ENCODE measurements at regions not wholly inside any gene's neighbourhood (a gene's known extent, or its start where the extent isn't known, plus 50 kb on each side); places are given as distances from the start of the nearest gene placed in this dataset.
"Not testable (repeated sequence)": the region's sequence is repeated elsewhere in the genome, so short reads cannot be mapped to it uniquely, and the experiment has no call there.

DNA sequence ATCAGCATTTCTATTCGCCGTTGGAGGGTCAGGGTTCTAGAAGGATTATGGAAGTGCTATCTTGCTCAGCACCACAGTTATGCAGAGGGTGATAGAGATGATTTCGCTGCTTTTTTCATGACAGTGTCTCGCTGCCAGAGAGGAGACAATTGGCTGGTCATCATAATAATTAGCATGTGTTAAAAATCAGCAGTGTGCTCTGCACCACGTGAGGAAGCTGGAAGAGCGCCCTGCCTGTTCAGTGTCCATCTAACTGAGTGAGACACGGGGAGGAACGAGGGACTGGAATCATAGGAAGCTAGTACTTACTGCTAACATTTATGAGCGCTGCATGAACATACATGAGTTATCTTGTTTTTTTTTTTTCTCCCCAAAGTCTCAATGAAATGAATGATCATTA is 116.2 kb upstream of the PLAAT1 start:
- DNase-seq (ENCODE audit: low read depth) = no peak

DNA sequence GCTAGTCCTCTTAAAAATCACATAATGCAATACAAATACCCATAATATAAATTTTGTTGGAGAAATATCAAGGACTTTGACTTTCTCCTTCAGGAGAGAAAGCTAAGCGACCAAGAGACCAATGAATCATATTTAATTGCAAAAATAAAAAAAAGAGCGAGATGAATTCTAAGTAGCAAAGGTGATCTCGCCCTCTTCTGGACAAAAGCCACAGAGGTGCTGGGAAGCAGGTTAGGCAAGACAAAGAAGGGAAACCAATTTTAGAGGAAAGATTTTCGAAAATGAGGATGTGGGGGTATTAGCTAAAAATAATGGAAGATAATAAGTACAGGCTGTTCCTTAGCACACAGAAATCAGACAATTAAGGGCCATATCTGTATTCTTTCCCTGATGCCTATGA is 111.4 kb upstream of the PLAAT1 start:
- DNase-seq (ENCODE audit: low read depth) = no peak

DNA sequence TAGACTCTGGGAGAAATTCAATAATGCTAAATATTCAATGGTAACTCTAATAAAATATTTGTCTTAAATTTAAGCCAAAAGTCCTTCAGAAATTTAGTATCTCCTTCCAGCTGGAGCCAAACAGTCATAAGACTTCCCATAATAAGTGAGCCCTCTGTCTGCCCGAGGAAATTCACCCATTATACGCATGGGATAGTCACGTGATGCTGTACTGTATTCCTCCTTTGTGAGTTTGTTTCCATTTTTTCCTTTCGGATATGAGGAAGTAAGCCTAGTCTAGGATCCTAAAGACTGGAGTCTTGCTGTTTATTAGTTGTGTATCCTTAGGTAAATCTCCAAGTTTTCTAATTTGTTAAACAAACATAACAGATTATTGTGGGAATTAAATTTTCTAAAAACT is 110.4 kb upstream of the PLAAT1 start:
- no peak for DNase-seq (ENCODE audit: low read depth)

DNA sequence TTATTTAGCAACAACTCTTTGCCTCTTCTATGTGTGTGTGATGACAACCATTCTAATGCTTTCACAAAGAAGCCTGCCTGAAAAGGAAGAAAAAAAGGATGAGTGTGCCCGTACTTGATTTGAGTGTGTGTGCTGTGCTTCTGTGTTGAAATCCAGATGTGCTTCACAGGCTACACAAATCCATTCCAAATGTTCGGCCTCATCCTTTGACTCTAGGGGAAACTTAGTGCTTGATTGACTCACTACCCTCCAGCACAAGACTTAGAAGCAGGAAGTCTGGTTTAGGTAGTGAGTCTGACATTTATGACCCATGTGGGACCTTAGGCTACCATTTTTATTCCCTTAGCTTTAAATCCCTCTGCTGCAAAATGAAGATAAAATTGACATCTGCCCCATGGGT is 108.8 kb upstream of the PLAAT1 start:
- DNase-seq (ENCODE audit: low read depth) = no peak

DNA sequence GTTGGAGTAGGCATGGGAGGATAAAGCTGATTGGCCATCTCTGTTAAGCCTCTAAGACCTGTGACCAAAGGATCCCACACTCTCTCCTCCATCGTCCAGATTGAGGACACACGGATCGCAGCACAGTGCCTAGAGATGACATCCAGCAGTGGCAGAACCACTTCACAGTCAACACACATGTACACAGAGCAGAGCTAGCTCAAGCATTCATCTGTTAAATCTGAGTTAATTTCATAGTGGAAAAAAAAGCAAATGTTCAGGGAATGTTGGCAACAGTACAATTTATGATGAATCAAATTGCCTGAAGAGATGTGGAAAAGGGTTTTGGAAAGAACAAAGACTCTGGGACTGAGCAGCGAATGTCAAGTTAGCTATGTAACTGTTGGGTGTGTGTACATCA is 108.1 kb upstream of the PLAAT1 start:
- no peak for DNase-seq (ENCODE audit: low read depth)

DNA sequence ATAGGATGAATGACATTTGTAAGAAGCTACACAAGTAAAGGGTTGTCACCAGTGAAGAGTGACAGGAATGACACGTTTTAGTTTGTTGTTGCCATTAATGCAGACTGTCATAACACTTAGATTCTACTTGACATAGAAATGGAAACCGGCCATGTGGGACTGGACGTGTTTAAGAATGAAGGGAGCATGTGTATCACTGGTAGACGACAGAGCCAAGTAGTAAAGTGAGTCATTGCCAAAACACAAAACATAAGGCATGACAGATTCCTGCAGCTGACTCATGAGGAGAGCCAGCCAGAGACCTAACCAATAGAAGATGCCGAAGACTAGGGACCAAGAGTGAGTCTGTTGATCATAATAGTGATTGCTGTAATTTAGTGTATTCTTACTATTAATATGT is 106.2 kb upstream of the PLAAT1 start:
- peak; percentile 91 for DNase-seq (ENCODE audit: low read depth)

DNA sequence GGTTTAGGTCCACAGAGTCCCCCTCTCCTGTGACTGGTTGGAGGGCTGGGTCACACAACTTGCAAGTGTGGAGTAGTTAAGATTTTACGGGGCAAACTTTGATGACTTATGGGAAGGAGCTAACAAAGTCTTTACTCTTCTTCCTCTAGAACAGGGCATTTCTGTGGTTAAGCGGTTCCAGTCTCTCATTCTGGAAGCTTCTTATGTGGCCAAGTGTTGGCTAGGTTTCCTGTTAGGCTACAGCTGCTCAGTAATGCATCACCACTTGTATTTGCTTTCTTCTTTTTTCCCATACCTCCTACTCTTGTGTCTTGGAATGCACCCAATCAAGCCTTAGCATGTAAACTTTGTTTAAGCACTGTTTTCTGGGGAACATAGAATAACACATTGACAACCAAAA is 100.6 kb upstream of the PLAAT1 start:
- no peak for DNase-seq (ENCODE audit: low read depth)

DNA sequence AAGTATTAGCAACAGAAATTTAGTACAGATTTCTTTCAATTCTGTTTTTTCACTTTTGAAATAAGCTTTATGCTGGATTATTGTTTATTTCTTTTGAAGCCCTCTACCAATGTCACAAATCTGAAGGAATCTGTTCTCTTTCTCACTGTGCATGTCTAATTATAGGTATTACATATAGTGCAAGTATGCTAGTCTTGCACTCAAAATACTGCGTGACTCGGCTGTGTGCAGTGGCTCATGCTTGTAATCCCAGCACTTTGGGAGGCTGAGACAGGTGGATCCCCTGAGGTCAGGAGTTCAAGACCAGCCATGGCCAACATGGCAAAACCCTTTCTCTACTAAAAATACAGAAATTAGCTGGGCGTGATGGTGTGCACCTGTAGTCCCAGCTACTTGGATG is 95.8 kb upstream of the PLAAT1 start:
- DNase-seq (ENCODE audit: low read depth) = no peak

DNA sequence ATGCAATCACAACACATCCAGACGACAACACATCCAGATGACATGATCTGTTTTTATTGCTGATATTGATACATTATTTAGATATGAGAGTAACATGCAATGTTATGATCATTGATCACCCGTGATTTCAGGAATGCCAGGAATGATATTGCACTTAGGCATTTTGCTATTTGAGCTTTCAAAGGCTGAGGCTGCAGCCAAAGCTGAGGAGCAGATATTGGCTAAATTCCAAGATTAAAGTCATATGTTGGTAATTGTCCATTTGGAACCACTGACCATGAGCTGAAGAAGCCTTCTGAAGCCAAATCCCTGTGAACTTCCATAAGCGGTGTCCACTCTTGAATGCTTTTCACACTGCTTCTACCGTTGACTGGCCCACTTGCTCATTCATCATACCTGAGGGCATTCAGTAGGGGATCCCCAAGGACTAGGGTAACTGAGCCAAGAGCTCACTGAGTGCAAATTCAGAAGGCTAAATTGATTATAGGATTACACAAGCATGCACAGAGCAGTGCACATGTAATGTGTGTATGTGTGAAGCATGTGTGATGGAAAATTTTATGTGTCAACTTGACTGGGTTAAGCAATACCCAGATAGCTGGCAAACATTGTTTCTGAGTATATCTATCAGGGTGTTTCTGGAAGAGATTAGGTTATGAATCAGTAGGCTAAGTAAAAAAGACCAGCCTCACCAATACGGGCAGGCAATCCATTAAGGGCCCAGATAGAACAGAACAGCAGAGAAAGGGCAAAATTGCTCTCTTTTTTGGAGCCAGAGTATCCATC is 92.1 kb upstream of the PLAAT1 start:
- DNase-seq (ENCODE audit: low read depth) = peak; percentile 70

DNA sequence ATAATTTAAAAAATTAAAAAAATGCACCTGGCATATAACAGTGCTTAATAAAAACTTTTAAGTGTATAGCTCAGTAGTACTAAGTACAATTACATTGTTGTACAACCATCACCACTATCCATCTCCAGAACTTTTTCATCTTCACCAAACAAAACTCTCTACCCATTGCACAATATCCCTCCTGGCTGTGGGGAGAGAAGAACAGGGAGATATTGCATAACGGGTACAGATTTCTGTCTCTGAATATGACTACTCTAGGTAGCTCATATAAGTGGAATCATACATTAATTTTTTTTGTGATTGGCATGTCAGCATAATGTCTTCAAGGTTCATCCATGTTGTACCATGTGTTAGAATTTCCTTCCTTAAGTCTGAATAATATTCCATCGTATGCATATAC is 91.0 kb upstream of the PLAAT1 start:
- no peak for DNase-seq (ENCODE audit: low read depth)

DNA sequence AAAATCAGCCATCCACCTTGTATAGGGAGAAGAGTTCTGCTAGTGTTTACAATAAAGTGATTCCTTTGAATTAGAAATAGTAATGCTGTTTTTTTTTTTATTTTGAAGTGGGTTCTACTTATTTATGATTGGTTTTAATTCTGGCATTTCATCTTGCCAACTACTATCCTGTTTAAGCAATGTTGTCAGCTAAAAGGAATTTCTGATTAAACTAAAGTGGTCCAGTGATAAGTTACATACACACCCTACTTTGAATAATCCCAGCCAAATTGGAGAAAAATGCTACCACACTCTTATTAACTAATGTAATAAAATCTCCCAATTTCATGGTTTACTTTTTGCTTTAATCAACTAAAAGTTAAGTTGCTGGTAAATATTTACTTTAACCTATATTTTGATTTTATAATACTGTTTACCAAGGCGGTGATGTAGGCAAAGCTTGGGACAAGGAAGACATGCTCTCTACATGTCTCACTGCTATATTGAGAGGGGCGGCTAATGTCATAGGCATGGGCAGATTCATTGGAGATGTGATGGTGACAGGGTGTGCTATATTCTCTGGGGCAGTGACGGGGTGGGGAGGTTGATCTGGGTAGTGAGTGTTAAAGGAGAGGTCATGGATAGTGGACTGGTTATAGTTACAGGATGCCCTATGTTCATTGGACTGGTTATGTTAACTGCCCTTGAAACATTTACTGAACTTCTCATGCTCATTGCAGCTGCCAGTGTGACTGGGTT is 85.8 kb upstream of the PLAAT1 start:
- DNase-seq (ENCODE audit: low read depth) = not testable (repeated sequence)

DNA sequence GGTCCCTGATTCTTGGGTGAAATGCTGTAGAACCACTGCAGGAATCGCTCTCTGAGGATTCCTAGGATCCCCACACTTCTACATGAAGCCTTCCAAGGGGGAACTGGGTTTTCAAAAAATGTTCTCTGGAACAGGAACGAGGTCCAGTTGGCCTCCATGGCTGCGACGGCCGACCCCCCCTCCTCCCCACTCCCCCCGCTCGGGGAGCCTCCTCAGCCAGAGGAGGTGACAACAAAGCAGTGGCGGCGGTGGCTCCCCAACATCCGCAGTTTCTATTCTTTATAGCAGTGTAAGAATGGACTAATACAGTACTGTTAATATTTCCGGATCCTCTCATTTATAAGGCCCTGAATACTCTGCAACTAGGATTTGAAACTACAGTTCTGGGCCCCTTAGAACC is 84.0 kb upstream of the PLAAT1 start:
- DNase-seq (ENCODE audit: low read depth) = no peak

DNA sequence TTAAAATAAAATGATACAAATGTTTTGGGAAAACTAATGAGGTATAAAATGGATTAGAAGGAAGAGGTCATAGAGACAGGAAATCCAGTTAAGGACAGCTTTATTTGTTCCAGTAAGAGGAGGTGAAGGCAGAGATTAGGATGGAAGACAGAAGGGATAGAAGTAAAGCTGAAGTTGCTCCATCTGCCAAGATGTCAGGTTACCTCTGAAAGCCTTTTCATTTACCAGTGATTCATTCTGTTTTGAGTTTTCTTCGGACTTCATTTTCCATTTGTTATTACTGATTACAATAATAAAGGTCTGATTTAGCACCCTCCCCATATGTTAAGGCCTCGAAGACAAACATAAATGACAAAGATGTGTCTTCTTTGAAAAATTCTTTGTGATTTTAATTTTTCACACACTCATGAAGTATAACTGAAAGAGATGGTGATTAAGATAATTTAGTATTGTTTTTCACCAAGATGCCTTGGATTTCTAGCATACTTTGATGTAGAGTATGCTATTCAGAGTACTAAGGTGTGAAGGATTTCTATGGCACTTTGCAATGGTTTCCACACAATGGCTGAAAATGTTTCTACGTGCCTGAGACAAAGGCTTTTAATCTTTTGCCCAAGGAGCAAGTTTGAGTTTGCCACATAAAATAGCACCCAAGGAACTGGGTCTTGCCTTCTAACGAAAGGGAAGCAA is 75.4 kb upstream of the PLAAT1 start:
- no peak for DNase-seq (ENCODE audit: low read depth)

DNA sequence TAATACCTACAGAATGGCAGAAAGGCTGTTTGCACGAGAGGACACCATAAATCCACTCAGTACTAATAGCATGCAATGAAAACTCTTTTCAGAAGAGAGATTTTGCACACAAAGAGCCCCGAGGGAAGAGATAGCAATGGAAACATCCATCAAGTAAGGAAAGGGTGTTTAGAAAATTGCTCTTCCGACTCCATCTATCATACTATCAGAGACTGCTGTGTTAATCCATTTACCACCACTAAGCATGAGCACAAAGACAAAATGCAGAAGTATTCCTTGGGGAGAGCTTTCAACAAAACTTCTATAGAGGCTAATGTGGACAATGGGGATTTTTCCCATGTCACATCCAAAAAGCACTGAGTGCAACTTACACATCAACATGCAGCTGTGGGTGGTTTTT is 72.1 kb upstream of the PLAAT1 start:
- no peak for DNase-seq (ENCODE audit: low read depth)

DNA sequence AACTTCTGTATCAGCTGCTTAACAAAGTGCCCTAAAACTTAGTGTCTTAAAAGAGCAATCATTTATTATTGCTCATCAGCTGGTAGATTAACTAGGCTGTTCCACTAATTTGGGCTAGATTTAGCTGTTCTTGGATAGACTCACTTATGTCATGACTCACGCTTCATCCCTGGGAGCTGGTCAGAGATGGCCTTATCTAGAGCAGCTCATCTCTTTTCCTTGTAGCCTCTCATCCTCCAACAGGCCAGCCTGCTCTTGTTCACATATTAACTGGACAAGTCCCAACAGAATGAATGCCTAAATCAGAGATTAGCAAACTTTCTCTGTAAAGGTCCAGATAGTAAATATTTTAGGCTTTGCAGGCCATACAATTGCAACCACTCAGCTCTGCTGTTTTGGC is 66.9 kb upstream of the PLAAT1 start:
- no peak for DNase-seq (ENCODE audit: low read depth)

DNA sequence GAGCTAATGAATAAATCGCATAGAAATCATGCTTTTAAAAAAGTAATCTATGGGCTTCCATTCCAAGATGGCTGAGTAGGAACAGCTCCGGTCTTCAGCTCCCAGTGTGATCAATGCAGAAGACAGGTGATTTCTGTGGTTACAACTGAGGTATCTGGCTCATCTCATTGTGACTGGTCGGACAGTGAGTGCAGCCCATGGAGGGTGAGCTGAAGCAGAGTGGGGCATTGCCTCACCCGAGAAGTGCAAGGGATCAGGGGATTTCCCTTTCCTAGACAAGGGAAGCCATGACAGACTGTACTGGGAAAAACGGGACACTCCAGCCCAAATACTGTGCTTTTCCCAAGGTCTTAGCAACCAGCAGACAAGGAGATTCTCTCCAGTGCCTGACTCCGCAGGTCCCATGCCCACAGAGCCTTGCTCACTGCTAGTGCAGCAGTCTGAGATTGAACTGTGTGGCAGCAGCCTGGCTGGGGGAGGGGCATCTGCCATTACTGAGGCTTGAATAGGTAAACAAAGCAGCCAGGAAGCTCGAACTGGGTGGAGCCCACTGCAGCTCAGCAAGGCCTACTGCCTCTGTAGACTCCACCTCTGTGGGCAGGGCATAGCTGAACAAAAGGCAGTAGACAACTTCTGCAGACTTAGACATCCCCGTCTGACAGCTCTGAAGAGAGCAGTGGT is 61.5 kb upstream of the PLAAT1 start:
- DNase-seq (ENCODE audit: low read depth) = not testable (repeated sequence)

DNA sequence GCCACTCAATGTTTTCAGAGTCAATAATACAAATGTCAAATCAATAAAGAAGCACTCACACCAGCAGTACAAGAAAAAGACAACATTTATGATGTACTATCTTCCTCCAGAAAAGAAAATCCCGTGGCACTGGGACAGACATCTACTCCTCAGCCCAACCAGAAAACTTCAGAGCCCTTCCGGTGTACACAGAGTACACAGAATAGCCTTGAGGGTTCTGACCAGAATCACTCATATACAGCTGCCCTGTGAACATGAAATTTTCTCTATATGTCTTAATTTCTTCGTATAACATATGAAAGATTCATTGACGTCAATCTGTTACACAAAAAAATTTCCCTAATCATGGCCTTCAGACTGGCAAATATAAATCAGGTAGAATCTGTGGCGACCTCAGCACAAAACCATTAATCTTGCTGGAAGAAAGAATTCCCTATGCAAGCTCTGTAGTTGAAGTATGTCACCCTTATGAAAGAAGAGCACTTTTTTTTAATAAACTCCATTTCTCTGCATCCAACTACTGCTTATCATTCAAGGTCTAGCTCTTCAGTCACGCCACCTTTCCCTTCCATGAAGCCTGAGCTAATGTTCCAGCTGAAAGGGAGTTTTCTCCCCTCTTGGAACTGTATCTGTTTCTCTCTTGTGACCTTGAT is 53.8 kb upstream of the PLAAT1 start:
- DNase-seq (ENCODE audit: low read depth) = no peak

DNA sequence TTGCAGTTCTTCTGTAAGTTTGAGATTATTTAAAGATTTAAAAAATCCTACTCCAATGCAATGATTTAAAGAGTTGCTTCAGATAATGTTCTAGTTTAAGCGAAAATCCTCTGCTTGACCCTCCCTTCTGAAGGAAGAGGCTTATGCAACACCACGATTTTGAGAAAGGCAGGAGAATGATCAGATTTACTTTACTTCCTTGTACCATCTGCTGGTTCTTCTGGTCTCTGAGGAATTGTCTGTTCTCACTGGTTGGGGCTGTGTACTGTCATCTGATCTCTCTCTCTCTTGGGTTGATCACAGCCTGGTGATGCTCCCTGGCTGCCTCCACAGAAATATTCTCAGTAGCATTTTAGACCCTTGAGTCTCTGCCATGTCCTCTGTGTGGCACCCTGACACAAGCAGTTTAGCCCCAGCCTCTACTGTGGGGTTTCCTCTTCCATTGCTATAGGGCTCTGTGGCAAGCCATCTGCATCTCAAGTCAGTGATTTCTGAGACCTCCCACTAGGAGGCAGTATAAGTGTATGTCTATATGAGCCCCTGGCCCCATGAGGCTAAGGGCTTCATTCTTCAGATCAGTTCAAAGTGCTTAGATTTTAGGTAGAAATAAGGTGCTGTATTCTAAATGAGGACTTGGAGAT is 50.8 kb upstream of the PLAAT1 start:
- DNase-seq (ENCODE audit: low read depth) = no peak
